IMR-90 (cell line): ENCODE measurements at regions not wholly inside any gene's neighbourhood (a gene's known extent, or its start where the extent isn't known, plus 50 kb on each side); places are given as distances from the start of the nearest gene placed in this dataset.

Source experiments
- ATAC-seq: fragments of 200-7000 bp; cut with Tn5 transposase; 2 replicates; pipeline ENCODE4 v1.9.1; 2020; ENCODE audit warnings: low read depth, mild to moderate bottlenecking, moderate library complexity
- BruUV-seq: library from RNA; stranded (reverse); fragments of 400-500 nt; replicated peaks from 2 replicates; lab custom pipeline; 2021; lab: Mats Ljungman, UMichigan
- CTCF ChIA-PET: fragments of 300-600 bp; formaldehyde crosslinking; extraction: SDS; loops from one replicate; lab custom pipeline; 2021; ENCODE audit warnings: antibody characterized with exemption; lab: Yijun Ruan, JAX
- POLR2A ChIA-PET: fragments of 300-600 bp; sonication (Branson Sonifier 250); formaldehyde crosslinking; loops from one replicate; lab custom pipeline; 2022; ENCODE audit warnings: antibody characterized with exemption; ENCODE audit not compliant: unreplicated experiment; lab: Charles Lee
- DNase-seq: peaks from one replicate; pipeline ENCODE4 v3.0.0; 2013
- H2AFZ ChIP-seq: replicated peaks from 2 replicates; pipeline ENCODE3; 2013; ENCODE audit warnings: low read length, mild to moderate bottlenecking; ENCODE audit not compliant: poor library complexity
- H2AK5ac ChIP-seq: 2 replicates; pipeline ENCODE4 v1.6.1; 2013; ENCODE audit warnings: low read depth, low read length, inconsistent platforms
- H2AK9ac ChIP-seq: replicated peaks from 2 replicates; pipeline ENCODE3; 2013; ENCODE audit warnings: mild to moderate bottlenecking, low read depth, low read length, moderate library complexity; ENCODE audit not compliant: poor library complexity
- H2BK120ac ChIP-seq: 2 replicates; pipeline ENCODE4 v1.6.1; 2013; ENCODE audit warnings: low read depth, low read length, inconsistent platforms
- H2BK15ac ChIP-seq: 3 replicates; pipeline ENCODE4 v1.6.1; 2013; ENCODE audit warnings: low read depth, low read length, inconsistent platforms
- H2BK20ac ChIP-seq: 2 replicates; pipeline ENCODE4 v1.6.1; 2013; ENCODE audit warnings: low read depth, mild to moderate bottlenecking, inconsistent platforms, low read length, moderate library complexity
- H2BK5ac ChIP-seq: 2 replicates; pipeline ENCODE4 v1.6.1; 2013; ENCODE audit warnings: mild to moderate bottlenecking, low read depth, low read length, inconsistent platforms; ENCODE audit not compliant: poor library complexity, severe bottlenecking
- H3K14ac ChIP-seq: replicated peaks from 2 replicates; pipeline ENCODE4 v1.6.1; 2013; ENCODE audit warnings: low read depth, low read length, inconsistent platforms
- H3K18ac ChIP-seq: 2 replicates; pipeline ENCODE4 v1.6.1; 2013; ENCODE audit warnings: low read depth, low read length, control low read depth
- H3K23ac ChIP-seq: 2 replicates; pipeline ENCODE4 v1.6.1; 2013; ENCODE audit warnings: low read depth, low read length, inconsistent platforms
- H3K27ac ChIP-seq: 2 replicates; pipeline ENCODE4 v1.5.1; 2013; ENCODE audit warnings: mild to moderate bottlenecking, control low read depth, low read length; ENCODE audit not compliant: insufficient read depth
- H3K27me3 ChIP-seq: 2 replicates; pipeline ENCODE4 v1.6.1; 2013; ENCODE audit warnings: low read length; ENCODE audit not compliant: control insufficient read depth, insufficient read depth
- H3K36me3 ChIP-seq: 2 replicates; pipeline ENCODE4 v1.6.1; 2013; ENCODE audit warnings: low read length, mixed read lengths; ENCODE audit not compliant: control insufficient read depth, insufficient read depth
- H3K4ac ChIP-seq: 2 replicates; pipeline ENCODE4 v1.6.1; 2013; ENCODE audit warnings: low read depth, low read length, inconsistent platforms
- H3K4me1 ChIP-seq: 2 replicates; pipeline ENCODE4 v1.6.1; 2013; ENCODE audit warnings: low read length, mixed read lengths; ENCODE audit not compliant: control insufficient read depth, insufficient read depth
- H3K4me2 ChIP-seq: 2 replicates; pipeline ENCODE4 v1.6.1; 2013; ENCODE audit warnings: low read depth, mild to moderate bottlenecking, control low read depth, low read length, moderate library complexity
- H3K4me3 ChIP-seq: 2 replicates; pipeline ENCODE4 v1.5.1; 2013; ENCODE audit warnings: low read depth, mild to moderate bottlenecking, control low read depth, low read length, moderate library complexity; ENCODE audit not compliant: insufficient read depth
- H3K56ac ChIP-seq: 2 replicates; pipeline ENCODE4 v1.6.1; 2013; ENCODE audit warnings: low read length, inconsistent platforms; ENCODE audit not compliant: insufficient read depth; ENCODE audit errors: extremely low read depth
- H3K79me1 ChIP-seq, 2 experiments: 2 replicates each; pipeline ENCODE4 v1.6.1; 2013; ENCODE audit warnings: low read length in 2 of 2, inconsistent platforms in 1 of 2, low read depth in 1 of 2
- H3K9ac ChIP-seq: 2 replicates; pipeline ENCODE4 v1.6.1; 2013; ENCODE audit warnings: low read depth, low read length, control low read depth
- H3K9me1 ChIP-seq: 2 replicates; pipeline ENCODE4 v1.6.1; 2013; ENCODE audit warnings: low read length, inconsistent platforms; ENCODE audit not compliant: insufficient read depth
- H3K9me3 ChIP-seq: 2 replicates; pipeline ENCODE4 v1.6.1; 2013; ENCODE audit warnings: low read length; ENCODE audit not compliant: control insufficient read depth, insufficient read depth
- H4K20me1 ChIP-seq: 2 replicates; pipeline ENCODE4 v1.6.1; 2013; ENCODE audit warnings: low read length, inconsistent platforms; ENCODE audit not compliant: insufficient read depth
- H4K5ac ChIP-seq: 2 replicates; pipeline ENCODE4 v1.6.1; 2013; ENCODE audit warnings: mild to moderate bottlenecking, low read depth, low read length, control low read depth
- H4K8ac ChIP-seq, 2 experiments: 2 replicates each; pipeline ENCODE4 v1.6.1; 2013; ENCODE audit warnings: low read depth in 2 of 2, low read length in 2 of 2, control low read depth in 1 of 2, inconsistent platforms in 1 of 2
- H4K91ac ChIP-seq: 2 replicates; pipeline ENCODE4 v1.6.1; 2013; ENCODE audit warnings: low read depth, low read length, inconsistent platforms; ENCODE audit not compliant: insufficient read depth
- BHLHE40 ChIP-seq: fragments of 150-350 bp; IDR thresholded peaks from 2 replicates; pipeline ENCODE4 v1.6.1; 2016; ENCODE audit warnings: mild to moderate bottlenecking, low read depth, low read length
- CEBPB ChIP-seq: IDR thresholded peaks from 2 replicates; pipeline ENCODE4 v1.6.1; 2012; ENCODE audit warnings: low read depth, low read length, improper control_type of control experiment
- CHD1 ChIP-seq: IDR thresholded peaks from 2 replicates; pipeline ENCODE4 v1.6.1; 2012; ENCODE audit warnings: low read depth, low read length, improper control_type of control experiment
- FOS ChIP-seq: fragments of 150-350 bp; IDR thresholded peaks from 2 replicates; pipeline ENCODE4 v1.6.1; 2016; ENCODE audit warnings: low read depth, low read length
- MAFK ChIP-seq: IDR thresholded peaks from 2 replicates; pipeline ENCODE4 v1.6.1; 2012; ENCODE audit warnings: low read depth, low read length, improper control_type of control experiment
- MAZ ChIP-seq: IDR thresholded peaks from 2 replicates; pipeline ENCODE4 v1.6.1; 2012; ENCODE audit warnings: low read depth, mild to moderate bottlenecking, low read length, improper control_type of control experiment, moderate library complexity, borderline replicate concordance
- MXI1 ChIP-seq: IDR thresholded peaks from 2 replicates; pipeline ENCODE4 v1.6.1; 2012; ENCODE audit warnings: low read depth, mild to moderate bottlenecking, low read length, moderate library complexity, borderline replicate concordance
- NFE2L2 ChIP-seq: fragments of 150-350 bp; IDR thresholded peaks from 2 replicates; pipeline ENCODE4 v1.6.1; 2016; ENCODE audit warnings: low read depth, mild to moderate bottlenecking, low read length
- POLR2A ChIP-seq: IDR thresholded peaks from 2 replicates; pipeline ENCODE4 v1.6.1; 2012; ENCODE audit warnings: mild to moderate bottlenecking, low read depth, low read length
- RAD21 ChIP-seq: IDR thresholded peaks from 2 replicates; pipeline ENCODE4 v1.6.1; 2012; ENCODE audit warnings: low read length, improper control_type of control experiment
- RCOR1 ChIP-seq: IDR thresholded peaks from 2 replicates; pipeline ENCODE4 v1.6.1; 2012; ENCODE audit warnings: mild to moderate bottlenecking, low read length, improper control_type of control experiment; ENCODE audit not compliant: insufficient replicate concordance
- RFX5 ChIP-seq: IDR thresholded peaks from 2 replicates; pipeline ENCODE4 v1.8.0; 2012; ENCODE audit warnings: low read depth, mild to moderate bottlenecking, low read length, moderate library complexity
- SMC3 ChIP-seq: fragments of 150-350 bp; IDR thresholded peaks from 2 replicates; pipeline ENCODE4 v1.6.1; 2016; ENCODE audit warnings: low read depth, mild to moderate bottlenecking, antibody characterized with exemption, low read length, moderate library complexity
- USF2 ChIP-seq: fragments of 150-350 bp; IDR thresholded peaks from 2 replicates; pipeline ENCODE4 v1.6.1; 2017; ENCODE audit warnings: mild to moderate bottlenecking, antibody characterized with exemption, low read length, low read depth
- WGBS, 2 experiments: methylation state at CpG; one replicate each; pipeline versions ENCODE4 v1.1.5 to v1.1.7; 2013; ENCODE audit warnings: missing lambda C conversion rate in 2 of 2; ENCODE audit not compliant: insufficient read length in 1 of 2; ENCODE audit errors: extremely low coverage in 2 of 2; 5-methylcytosine and 5-hydroxymethylcytosine counted together
- dilution Hi-C: fragments of 300-500 bp; cut with HindIII; formaldehyde crosslinking; loops from one replicate; pipeline ENCODE4 v1.14.3; 2018; ENCODE audit warnings: low sequenced_read_pairs; ENCODE audit not compliant: unreplicated experiment
- in situ Hi-C: fragments of 300-500 bp; cut with MboI; formaldehyde crosslinking; loops from 3 replicates; pipeline ENCODE4 v1.14.3; 2019; ENCODE audit warnings: low sequenced_read_pairs, inconsistent platforms, mixed read lengths
- intact Hi-C: fragments of 100-400 bp; cut with micrococcal nuclease; formaldehyde crosslinking; loops from 2 replicates; pipeline ENCODE4 v1.10.0; 2022
- TF ChIP-seq, protein P1 (sequence below): conservative IDR thresholded peaks from 2 replicates; pipeline ENCODE4 v1.5.1; 2012; ENCODE audit warnings: mild to moderate bottlenecking, low read depth, low read length, improper control_type of control experiment
- TF ChIP-seq, protein P2 (sequence below): fragments of 150-350 bp; IDR thresholded peaks from 2 replicates; pipeline ENCODE4 v1.6.1; 2016; ENCODE audit warnings: low read depth, mild to moderate bottlenecking, low read length, moderate library complexity, borderline replicate concordance

DNA sequence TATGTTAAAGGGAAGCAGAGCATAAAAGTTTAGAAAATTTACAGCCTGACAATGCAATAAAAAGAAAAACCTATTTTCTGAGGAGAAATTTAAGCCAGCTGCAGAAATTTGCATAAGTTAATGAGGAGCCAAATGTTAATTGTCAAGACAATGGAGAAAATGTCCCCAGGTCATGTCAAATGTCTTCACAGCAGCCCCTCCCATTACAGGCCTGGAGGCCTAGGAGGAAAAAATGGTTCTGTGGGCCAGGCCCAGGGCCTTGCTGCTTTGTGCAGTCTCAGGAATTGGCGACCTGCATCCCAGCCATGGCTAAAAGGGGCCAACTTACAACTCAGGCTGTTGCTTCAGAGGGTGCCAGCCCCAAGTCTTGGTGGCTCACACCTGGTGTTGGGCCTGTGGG, 275.4 kb upstream of the RPS6KA3 start:
- H3K9me1 ChIP-seq = no peaks in the 10 kb centered on the region
- H3K9me3 ChIP-seq = peaks cover 9% of the 10 kb centered on the region
- no peak for ATAC-seq
- H3K4me3 ChIP-seq = no peak overlapping the region
- H3K18ac ChIP-seq = no peak overlapping the region
- intact Hi-C loops (no loop called here), in situ Hi-C loops (loop anchor here (25.0 kb wide), 1 partner anchor 945 kb away; no protein-coding TSS in a partner anchor), dilution Hi-C loops (no loop called here)
- no peak overlapping the region for H3K4ac ChIP-seq
- no peak overlapping the region for H3K9ac ChIP-seq
- H2BK15ac ChIP-seq = no peak overlapping the region
- CTCF ChIA-PET = no interaction called here
- no peak for DNase-seq
- H2AFZ ChIP-seq = no peak overlapping the region
- H2BK5ac ChIP-seq = no peak overlapping the region
- H3K14ac ChIP-seq = no peak overlapping the region
- no peak overlapping the region for H2AK9ac ChIP-seq
- no TSS peak for BruUV-seq
- no peaks in the 10 kb centered on the region for H3K79me1 ChIP-seq
- H4K91ac ChIP-seq = no peak overlapping the region
- no peaks in the 10 kb centered on the region for H3K36me3 ChIP-seq
- no peak overlapping the region for H3K23ac ChIP-seq
- TF ChIP-seq CHD1 (no peak), RAD21 (no peak), CEBPB (no peak), POLR2A (no peak), RFX5 (no peak), MAFK (no peak), BHLHE40 (no peak), NFE2L2 (no peak), MAZ (no peak), RCOR1 (no peak), MXI1 (no peak), SMC3 (no peak), FOS (no peak), USF2 (no peak)
- TF ChIP-seq, protein P1, sequence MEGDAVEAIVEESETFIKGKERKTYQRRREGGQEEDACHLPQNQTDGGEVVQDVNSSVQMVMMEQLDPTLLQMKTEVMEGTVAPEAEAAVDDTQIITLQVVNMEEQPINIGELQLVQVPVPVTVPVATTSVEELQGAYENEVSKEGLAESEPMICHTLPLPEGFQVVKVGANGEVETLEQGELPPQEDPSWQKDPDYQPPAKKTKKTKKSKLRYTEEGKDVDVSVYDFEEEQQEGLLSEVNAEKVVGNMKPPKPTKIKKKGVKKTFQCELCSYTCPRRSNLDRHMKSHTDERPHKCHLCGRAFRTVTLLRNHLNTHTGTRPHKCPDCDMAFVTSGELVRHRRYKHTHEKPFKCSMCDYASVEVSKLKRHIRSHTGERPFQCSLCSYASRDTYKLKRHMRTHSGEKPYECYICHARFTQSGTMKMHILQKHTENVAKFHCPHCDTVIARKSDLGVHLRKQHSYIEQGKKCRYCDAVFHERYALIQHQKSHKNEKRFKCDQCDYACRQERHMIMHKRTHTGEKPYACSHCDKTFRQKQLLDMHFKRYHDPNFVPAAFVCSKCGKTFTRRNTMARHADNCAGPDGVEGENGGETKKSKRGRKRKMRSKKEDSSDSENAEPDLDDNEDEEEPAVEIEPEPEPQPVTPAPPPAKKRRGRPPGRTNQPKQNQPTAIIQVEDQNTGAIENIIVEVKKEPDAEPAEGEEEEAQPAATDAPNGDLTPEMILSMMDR = no peak
- TF ChIP-seq, protein P2, sequence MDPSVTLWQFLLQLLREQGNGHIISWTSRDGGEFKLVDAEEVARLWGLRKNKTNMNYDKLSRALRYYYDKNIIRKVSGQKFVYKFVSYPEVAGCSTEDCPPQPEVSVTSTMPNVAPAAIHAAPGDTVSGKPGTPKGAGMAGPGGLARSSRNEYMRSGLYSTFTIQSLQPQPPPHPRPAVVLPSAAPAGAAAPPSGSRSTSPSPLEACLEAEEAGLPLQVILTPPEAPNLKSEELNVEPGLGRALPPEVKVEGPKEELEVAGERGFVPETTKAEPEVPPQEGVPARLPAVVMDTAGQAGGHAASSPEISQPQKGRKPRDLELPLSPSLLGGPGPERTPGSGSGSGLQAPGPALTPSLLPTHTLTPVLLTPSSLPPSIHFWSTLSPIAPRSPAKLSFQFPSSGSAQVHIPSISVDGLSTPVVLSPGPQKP = no peak
- H4K5ac ChIP-seq = no peak overlapping the region
- no peak overlapping the region for H3K56ac ChIP-seq
- H4K20me1 ChIP-seq = no peaks in the 10 kb centered on the region
- H3K27ac ChIP-seq = no peak overlapping the region
- no peak overlapping the region for H2BK20ac ChIP-seq
- no peak overlapping the region for H4K8ac ChIP-seq
- H2AK5ac ChIP-seq = no peak overlapping the region
- WGBS, 2 experiments = no CpG with 5 or more reads among the region's 1 CpG
- H2BK120ac ChIP-seq = no peak overlapping the region
- POLR2A ChIA-PET = no interaction called here
- no peaks in the 10 kb centered on the region for H3K27me3 ChIP-seq
- H3K4me2 ChIP-seq = no peak overlapping the region
- H3K4me1 ChIP-seq = no peaks in the 10 kb centered on the region
